ENCODE measurements at regions not wholly inside any gene's neighbourhood (a gene's known extent, or its start where the extent isn't known, plus 50 kb on each side); places are given as distances from the start of the nearest gene placed in this dataset.
A peak's percentile ranks its signal among the peaks of the same experiment; 100 is the strongest.

- Histone ChIP-seq H3K36me3 (no peaks in the 10 kb centered on the region), H3K9me3 (ENCODE audit: low read depth) (no peaks in the 10 kb centered on the region), H3K4me3 (no peak overlapping the region), H3K4me1 (ENCODE audit: low read depth) (peaks cover 8% of the 10 kb centered on the region), H3K27me3 (no peaks in the 10 kb centered on the region), H3K27ac (no peak overlapping the region)
- no peak for DNase-seq (ENCODE audit: low read depth in 1 of 2, low spot score in 1 of 2)
- no peak for TF ChIP-seq CTCF (IDR thresholded peaks at IDR 0.05; ENCODE audit: low read depth, low read length)
Measured at GRCh38 chr2:214674278-214674677, 135.2 kb downstream of the BARD1 start.

GRCh38 chr2:214671319-214671885 is 138.1 kb downstream of the BARD1 start:
- Histone ChIP-seq H3K4me1 (ENCODE audit: low read depth) (peaks cover 8% of the 10 kb centered on the region), H3K36me3 (no peaks in the 10 kb centered on the region), H3K4me3 (no peak overlapping the region), H3K27me3 (no peaks in the 10 kb centered on the region), H3K27ac (peak overlapping the region; percentile 34), H3K9me3 (ENCODE audit: low read depth) (no peaks in the 10 kb centered on the region)
- DNase-seq (ENCODE audit: low read depth in 1 of 2, low spot score in 1 of 2) = peak in 1 of 2 donors; percentile 14
- no peak for TF ChIP-seq CTCF (IDR thresholded peaks at IDR 0.05; ENCODE audit: low read depth, low read length)

- H3K27me3 ChIP-seq = no peaks in the 10 kb centered on the region
- H3K36me3 ChIP-seq = no peaks in the 10 kb centered on the region
- H3K27ac ChIP-seq = no peak overlapping the region
- no peaks in the 10 kb centered on the region for H3K4me1 ChIP-seq (ENCODE audit: low read depth)
- TF ChIP-seq CTCF (IDR thresholded peaks at IDR 0.05; ENCODE audit: low read depth, low read length) = no peak
- DNase-seq (ENCODE audit: low read depth in 1 of 2, low spot score in 1 of 2) = no peak
- H3K4me3 ChIP-seq = no peak overlapping the region
- H3K9me3 ChIP-seq (ENCODE audit: low read depth) = no peaks in the 10 kb centered on the region
Measured at GRCh38 chr2:214652473-214652872, 157.0 kb downstream of the BARD1 start.

GRCh38 chr2:214651451-214651850 is 158.0 kb downstream of the BARD1 start:
- Histone ChIP-seq H3K27me3 (no peaks in the 10 kb centered on the region), H3K9me3 (ENCODE audit: low read depth) (no peaks in the 10 kb centered on the region), H3K36me3 (no peaks in the 10 kb centered on the region), H3K27ac (no peak overlapping the region), H3K4me3 (no peak overlapping the region), H3K4me1 (ENCODE audit: low read depth) (no peaks in the 10 kb centered on the region)
- TF ChIP-seq CTCF (IDR thresholded peaks at IDR 0.05; ENCODE audit: low read depth, low read length) = no peak
- DNase-seq (ENCODE audit: low read depth in 1 of 2, low spot score in 1 of 2) = no peak

GRCh38 chr2:214649440-214650205 is 159.9 kb downstream of the BARD1 start:
- Histone ChIP-seq H3K27me3 (no peaks in the 10 kb centered on the region), H3K4me1 (ENCODE audit: low read depth) (no peaks in the 10 kb centered on the region), H3K36me3 (no peaks in the 10 kb centered on the region), H3K27ac (no peak overlapping the region), H3K9me3 (ENCODE audit: low read depth) (no peaks in the 10 kb centered on the region), H3K4me3 (no peak overlapping the region)
- no peak for DNase-seq (ENCODE audit: low read depth in 1 of 2, low spot score in 1 of 2)
- no peak for TF ChIP-seq CTCF (IDR thresholded peaks at IDR 0.05; ENCODE audit: low read depth, low read length)
